Body of pancreas (tissue), 4 donors: ENCODE measurements at regions not wholly inside any gene's neighbourhood (a gene's known extent, or its start where the extent isn't known, plus 50 kb on each side); places are given as distances from the start of the nearest gene placed in this dataset.

Experiments used
- ATAC-seq: fragments of 150-250 bp; one replicate; pipeline ENCODE4 v1.9.1; 2016
- DNase-seq, 4 donors: peaks; one replicate each; pipeline ENCODE4 v3.0.0-alpha.2; 2019
- H3K27ac ChIP-seq, 4 donors: fragments of 200-600 bp; sonication (generic); 1 replicate in 3 of 4; 2 replicates in 1 of 4; pipeline versions ENCODE4 v1.5.1 to v1.6.1; 2016 to 2019; ENCODE audit warnings: mild to moderate bottlenecking in 1 of 4, mixed read lengths in 1 of 4, moderate library complexity in 1 of 4
- H3K27me3 ChIP-seq, 2 donors: fragments of 200-600 bp; sonication (generic); one replicate each; pipeline ENCODE4 v1.6.0; 2016; ENCODE audit warnings: mild to moderate bottlenecking in 1 of 2
- H3K36me3 ChIP-seq, 2 donors: fragments of 200-600 bp; sonication (generic); replicated peaks in 1 of 2; 2 replicates each; pipeline ENCODE4 v1.5.1; 2016; ENCODE audit warnings: low read depth in 2 of 2; ENCODE audit not compliant: insufficient read depth in 1 of 2
- H3K4me1 ChIP-seq: fragments of 200-600 bp; sonication (generic); one replicate; pipeline ENCODE4 v1.6.0; 2016
- H3K4me3 ChIP-seq, 2 donors: fragments of 200-600 bp; sonication (generic); 1 replicate in 1 of 2; 2 replicates in 1 of 2; pipeline ENCODE4 v1.5.1; 2016 to 2019
- H3K9me3 ChIP-seq, 3 donors: fragments of 200-600 bp; sonication (generic); 1 replicate in 2 of 3; 2 replicates in 1 of 3; pipeline ENCODE4 v1.5.1; 2016
- POLR2A ChIP-seq, 3 donors: fragments of 450-650 bp; IDR thresholded peaks; one replicate each; pipeline ENCODE4 v1.6.1; 2016; ENCODE audit warnings: antibody characterized with exemption in 3 of 3, mild to moderate bottlenecking in 2 of 3
- WGBS, 2 donors: methylation state at CpG; one replicate each; pipeline ENCODE4 v1.1.5; 2017; 5-methylcytosine and 5-hydroxymethylcytosine counted together
- intact Hi-C: fragments of 100-400 bp; cut with DNase I; formaldehyde crosslinking; loops from one replicate; pipeline ENCODE4 v1.15.1; 2023
- TF ChIP-seq, protein P1 (sequence below), 7 experiments: fragments of 450-650 bp in 4 of 7; fragments of 200-600 bp in 3 of 7; sonication (generic) in 3 of 7; IDR thresholded peaks; one replicate each; pipeline ENCODE4 v1.5.1; 2016 to 2019; ENCODE audit warnings: antibody characterized with exemption in 7 of 7

DNA sequence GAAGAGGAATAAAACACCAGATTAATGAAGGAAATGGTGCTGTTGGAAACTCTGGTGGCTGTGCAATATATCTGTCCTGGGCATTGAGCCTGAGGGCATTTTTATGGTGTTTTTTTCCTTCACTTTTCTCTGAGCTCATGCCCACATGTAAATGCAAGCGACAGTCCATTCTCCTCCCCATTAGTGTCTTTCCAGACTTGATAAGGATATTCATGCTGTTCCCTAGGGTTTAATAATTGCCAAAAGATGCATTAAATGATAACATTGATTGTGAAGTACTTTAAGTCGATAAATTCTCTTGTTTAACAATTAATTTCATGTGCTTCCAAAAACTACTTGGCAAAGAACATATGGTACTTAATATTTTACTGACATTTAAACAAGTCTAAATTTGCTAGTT, 384.7 kb downstream of the MDFIC start:
- Histone ChIP-seq H3K36me3 (no peaks in the 10 kb centered on the region), H3K27me3 (no peaks in the 10 kb centered on the region), H3K4me1 (no peaks in the 10 kb centered on the region), H3K4me3 (no peak overlapping the region), H3K9me3 (no peaks in the 10 kb centered on the region), H3K27ac (no peak overlapping the region)
- intact Hi-C loops, result no loop called here
- 28 to 36% methylated on average over 2 of the region's 2 CpGs for WGBS, 2 donors
- DNase-seq (no peak), ATAC-seq (no peak)
- TF ChIP-seq POLR2A (IDR thresholded peaks at IDR 0.05), result no peak
- TF ChIP-seq, protein P1, sequence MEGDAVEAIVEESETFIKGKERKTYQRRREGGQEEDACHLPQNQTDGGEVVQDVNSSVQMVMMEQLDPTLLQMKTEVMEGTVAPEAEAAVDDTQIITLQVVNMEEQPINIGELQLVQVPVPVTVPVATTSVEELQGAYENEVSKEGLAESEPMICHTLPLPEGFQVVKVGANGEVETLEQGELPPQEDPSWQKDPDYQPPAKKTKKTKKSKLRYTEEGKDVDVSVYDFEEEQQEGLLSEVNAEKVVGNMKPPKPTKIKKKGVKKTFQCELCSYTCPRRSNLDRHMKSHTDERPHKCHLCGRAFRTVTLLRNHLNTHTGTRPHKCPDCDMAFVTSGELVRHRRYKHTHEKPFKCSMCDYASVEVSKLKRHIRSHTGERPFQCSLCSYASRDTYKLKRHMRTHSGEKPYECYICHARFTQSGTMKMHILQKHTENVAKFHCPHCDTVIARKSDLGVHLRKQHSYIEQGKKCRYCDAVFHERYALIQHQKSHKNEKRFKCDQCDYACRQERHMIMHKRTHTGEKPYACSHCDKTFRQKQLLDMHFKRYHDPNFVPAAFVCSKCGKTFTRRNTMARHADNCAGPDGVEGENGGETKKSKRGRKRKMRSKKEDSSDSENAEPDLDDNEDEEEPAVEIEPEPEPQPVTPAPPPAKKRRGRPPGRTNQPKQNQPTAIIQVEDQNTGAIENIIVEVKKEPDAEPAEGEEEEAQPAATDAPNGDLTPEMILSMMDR (IDR thresholded peaks at IDR 0.05), result no peak

DNA sequence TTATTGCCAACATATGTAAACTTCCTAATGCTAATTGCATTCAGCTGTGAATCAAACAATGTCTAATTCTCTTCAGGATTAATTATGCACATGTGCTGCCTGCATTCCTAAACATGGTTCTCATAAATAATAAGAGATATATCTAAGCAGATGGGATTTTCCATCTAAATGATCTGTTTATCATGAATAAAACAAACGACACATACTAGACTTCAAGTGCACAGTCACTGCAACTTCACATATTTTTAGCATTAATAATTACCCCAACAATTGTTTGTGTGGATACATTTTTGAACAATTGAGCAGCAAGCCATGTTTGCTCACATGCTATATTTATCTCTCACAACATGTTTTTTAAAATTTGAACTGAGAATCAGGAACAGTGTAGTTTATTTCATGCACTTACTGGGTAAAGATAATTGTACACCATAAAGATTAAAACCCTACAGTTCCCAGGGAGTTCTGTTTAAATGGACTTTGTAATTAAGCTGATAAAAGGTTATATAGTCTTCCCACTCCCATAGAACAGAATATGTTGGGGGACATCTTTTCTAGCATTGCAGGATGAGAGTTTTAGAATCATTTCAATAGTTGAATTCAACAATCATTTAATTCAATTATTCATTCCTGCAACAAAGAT, 378.5 kb downstream of the MDFIC start:
- no peaks in the 10 kb centered on the region for H3K27me3 ChIP-seq
- no peaks in the 10 kb centered on the region for H3K4me1 ChIP-seq
- no peak overlapping the region for H3K4me3 ChIP-seq
- ATAC-seq, result no peak
- H3K9me3 ChIP-seq, result no peaks in the 10 kb centered on the region
- H3K36me3 ChIP-seq, result no peaks in the 10 kb centered on the region
- TF ChIP-seq, protein P1 (IDR thresholded peaks at IDR 0.05), result no peak
- no peak for TF ChIP-seq POLR2A (IDR thresholded peaks at IDR 0.05)
- no peak overlapping the region for H3K27ac ChIP-seq
- WGBS, 2 donors, result 24 to 32% methylated on average over 1 of the region's 1 CpG
- DNase-seq, result no peak
- intact Hi-C loops, result no loop called here

DNA sequence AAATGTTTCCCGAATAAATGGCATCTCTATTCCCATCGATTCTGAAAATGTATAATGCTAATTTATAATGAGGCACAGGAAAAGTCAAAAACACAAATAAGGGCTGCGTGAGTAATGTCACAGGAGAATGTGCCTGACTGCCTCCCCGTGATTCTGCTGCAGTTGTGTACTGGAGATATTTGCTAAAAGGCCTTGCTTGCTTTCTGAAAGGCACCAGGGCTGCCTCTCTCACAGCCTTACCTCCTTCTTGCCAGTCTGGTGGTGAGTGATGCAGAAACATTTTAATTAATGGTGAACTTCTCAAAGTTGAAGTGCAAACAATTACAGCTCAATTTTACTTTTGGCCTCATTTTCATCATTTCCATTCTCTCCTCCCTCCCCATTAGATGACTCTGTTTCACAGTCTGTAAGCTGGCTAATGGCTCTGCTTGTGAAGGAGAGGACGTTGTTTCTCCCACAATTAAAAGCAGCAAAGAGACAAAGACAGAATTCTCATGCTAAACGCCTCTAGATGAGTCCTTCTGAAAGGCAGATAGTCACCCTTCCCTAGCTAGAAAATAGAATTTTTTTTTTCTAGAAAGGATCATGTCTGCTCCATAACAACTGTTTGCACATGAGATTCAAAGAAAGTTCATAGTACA, 377.6 kb downstream of the MDFIC start:
- Histone ChIP-seq H3K27ac (no peak overlapping the region), H3K9me3 (no peaks in the 10 kb centered on the region), H3K36me3 (no peaks in the 10 kb centered on the region), H3K4me3 (no peak overlapping the region), H3K4me1 (no peaks in the 10 kb centered on the region), H3K27me3 (no peaks in the 10 kb centered on the region)
- DNase-seq (no peak), ATAC-seq (no peak)
- TF ChIP-seq, protein P1 (IDR thresholded peaks at IDR 0.05), result no peak
- TF ChIP-seq POLR2A (IDR thresholded peaks at IDR 0.05), result no peak
- intact Hi-C loops, result no loop called here
- WGBS, 2 donors, result 55 to 62% methylated on average over 6 of the region's 6 CpGs

DNA sequence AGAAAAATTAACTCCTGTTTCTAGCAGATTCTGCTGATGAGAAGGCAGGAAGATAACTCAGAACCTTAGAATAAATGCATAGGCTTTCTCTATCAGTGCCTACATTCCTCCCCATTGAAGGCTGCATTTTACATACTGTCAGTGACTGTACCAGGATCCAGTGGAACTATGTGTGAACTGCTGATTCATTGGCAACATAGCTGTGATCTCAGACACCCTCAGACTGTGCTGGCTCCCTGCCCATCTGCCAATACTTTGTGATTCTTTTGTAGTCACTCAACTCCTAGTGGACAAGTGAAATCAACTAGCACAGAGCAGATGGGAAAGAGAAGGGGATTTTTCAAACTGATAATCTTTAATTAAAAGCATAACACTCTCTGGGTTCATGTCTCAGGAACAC, 375.8 kb downstream of the MDFIC start:
- no peak overlapping the region for H3K27ac ChIP-seq
- no peaks in the 10 kb centered on the region for H3K9me3 ChIP-seq
- DNase-seq (peak in 3 of 4 donors; percentile 3 to 23 (median 16)), ATAC-seq (no peak)
- intact Hi-C loops, result no loop called here
- no peaks in the 10 kb centered on the region for H3K36me3 ChIP-seq
- no peaks in the 10 kb centered on the region for H3K4me1 ChIP-seq
- H3K27me3 ChIP-seq, result no peaks in the 10 kb centered on the region
- H3K4me3 ChIP-seq, result no peak overlapping the region
- TF ChIP-seq, protein P1 (IDR thresholded peaks at IDR 0.05), result no peak
- TF ChIP-seq POLR2A (IDR thresholded peaks at IDR 0.05), result no peak
